ENCODE measurements at regions not wholly inside any gene's neighbourhood (a gene's known extent, or its start where the extent isn't known, plus 50 kb on each side); places are given as distances from the start of the nearest gene placed in this dataset.

GRCh38 chr16:29315046-29315445 is 91.5 kb downstream of the NPIPB11 start:
- CTCF ChIA-PET (ENCODE audit: low intra/inter-chr PET ratio) = no interaction called here
- Histone ChIP-seq H3K27me3 (ENCODE audit: control insufficient read depth in 2 of 2, insufficient read depth in 2 of 2, low read length in 2 of 2) (peaks cover 3 to 44% of the 10 kb centered on the region in 2 experiments; a peak in 4 of 5 replicates), H3K36me3 (ENCODE audit: control insufficient read depth, insufficient read depth, low read length) (no peaks in the 10 kb centered on the region), H3K9me1 (ENCODE audit: control insufficient read depth, insufficient read depth, low read length) (no peaks in the 10 kb centered on the region), H3K79me2 (ENCODE audit: control insufficient read depth, insufficient read depth, low read length) (no peaks in the 10 kb centered on the region), H4K20me1 (replicated peaks; ENCODE audit: control insufficient read depth, insufficient read depth, low read length) (no peaks in the 10 kb centered on the region; the same call in 1 of the 2 replicates), H3K4me2 (ENCODE audit: insufficient read depth, low read length) (no peak overlapping the region), H3K27ac (ENCODE audit: extremely low read depth, low read depth, low read length) (no peak overlapping the region), H3K9me3 (replicated peaks; ENCODE audit: control insufficient read depth, insufficient read depth, low read depth, low read length) (no peaks in the 10 kb centered on the region), H3K4me3 (no peak overlapping the region), H3K4me1 (replicated peaks in 1 of 2; ENCODE audit: control insufficient read depth in 2 of 2, insufficient read depth in 2 of 2, low read length in 2 of 2) (peaks cover 0 to 23% of the 10 kb centered on the region in 2 experiments; a peak in 3 of 5 replicates), H2AFZ (ENCODE audit: low read depth, low read length) (no peak overlapping the region), H3K9ac (ENCODE audit: insufficient read depth in 1 of 2, low read depth in 2 of 2, low read length in 2 of 2) (no peak overlapping the region)
- BruUV-seq (replicated peaks) = no TSS peak
- intact Hi-C loops (cut with micrococcal nuclease) = no loop called here
- POLR2A ChIA-PET = no interaction called here
- FAIRE-seq = no peak
- ATAC-seq = no peak
- DNase-seq (ENCODE audit: extremely low read depth in 1 of 4, low spot score in 3 of 4) = no peak
- WGBS (ENCODE audit: insufficient coverage, low coverage, missing lambda C conversion rate) = 43% methylated on average over 4 of the region's 5 CpGs
- no peak for TF ChIP-seq CCAR2 (IDR thresholded peaks at IDR 0.05; ENCODE audit: low read depth, low read length)
- TF ChIP-seq HMGXB4 (CRISPR knock-in tag; IDR thresholded peaks at IDR 0.05) = no peak
- no peak for TF ChIP-seq ETS2 (tag; IDR thresholded peaks at IDR 0.05; ENCODE audit: borderline replicate concordance, poor library complexity, severe bottlenecking)
- no peak for TF ChIP-seq ELK1 (CRISPR knock-in tag; IDR thresholded peaks at IDR 0.05)
- in situ Hi-C loops (cut with MboI) = no loop called here

All from K562 (cell line).